ENCODE measurements at regions not wholly inside any gene's neighbourhood (a gene's known extent, or its start where the extent isn't known, plus 50 kb on each side); places are given as distances from the start of the nearest gene placed in this dataset.
A peak's percentile ranks its signal among the peaks of the same experiment; 100 is the strongest.

- intact Hi-C loops (cut with micrococcal nuclease; ENCODE audit: unreplicated experiment) = loop anchor here (5.0 to 10.0 kb wide), 3 partner anchors 48 to 291 kb away; no protein-coding TSS in a partner anchor
- no peak overlapping the region for H3K4me3 ChIP-seq (ENCODE audit: low read depth, low read length, poor library complexity, severe bottlenecking)
- no peaks in the 10 kb centered on the region for H3K27me3 ChIP-seq (replicated peaks; ENCODE audit: insufficient read depth, low read depth, low read length, poor library complexity)
- no peak for DNase-seq (ENCODE audit: low spot score)
- H3K36me3 ChIP-seq (ENCODE audit: insufficient read depth, low read length, poor library complexity, severe bottlenecking) = no peaks in the 10 kb centered on the region
- POLR2A ChIA-PET (ENCODE audit: low non-redundant PET) = no interaction called here
- CTCF ChIA-PET = no interaction called here
- TF ChIP-seq CTCF (conservative IDR thresholded peaks at IDR 0.05; ENCODE audit: low read depth, low read length) (no peak), EZH2 (IDR thresholded peaks at IDR 0.05; ENCODE audit: borderline replicate concordance, low read depth, low read length, poor library complexity, severe bottlenecking) (no peak)
- peaks cover 44% of the 10 kb centered on the region for H3K4me1 ChIP-seq (ENCODE audit: insufficient read depth, low read length, poor library complexity, severe bottlenecking)
- peak overlapping the region; percentile 97 for H3K27ac ChIP-seq (ENCODE audit: low read depth, low read length, poor library complexity, severe bottlenecking)
- BruUV-seq (replicated peaks) = no TSS peak
- H3K9me3 ChIP-seq (ENCODE audit: low read depth, low read length, poor library complexity, severe bottlenecking) = no peaks in the 10 kb centered on the region
Measured at GRCh38 chr18:57855551-57855950, 52.4 kb upstream of the ATP8B1 start.

- Histone ChIP-seq H3K27me3 (replicated peaks; ENCODE audit: insufficient read depth, low read depth, low read length, poor library complexity) (no peaks in the 10 kb centered on the region), H3K27ac (ENCODE audit: low read depth, low read length, poor library complexity, severe bottlenecking) (peak overlapping the region; percentile 97), H3K4me1 (ENCODE audit: insufficient read depth, low read length, poor library complexity, severe bottlenecking) (peaks cover 44% of the 10 kb centered on the region), H3K36me3 (ENCODE audit: insufficient read depth, low read length, poor library complexity, severe bottlenecking) (no peaks in the 10 kb centered on the region), H3K4me3 (ENCODE audit: low read depth, low read length, poor library complexity, severe bottlenecking) (no peak overlapping the region), H3K9me3 (ENCODE audit: low read depth, low read length, poor library complexity, severe bottlenecking) (peaks cover 6% of the 10 kb centered on the region)
- DNase-seq (ENCODE audit: low spot score) = no peak
- intact Hi-C loops (cut with micrococcal nuclease; ENCODE audit: unreplicated experiment) = loop anchor here (5.0 to 10.0 kb wide), 3 partner anchors 47 to 290 kb away; no protein-coding TSS in a partner anchor
- no TSS peak for BruUV-seq (replicated peaks)
- ChIA-PET POLR2A (ENCODE audit: low non-redundant PET) (interaction anchor here (0.8 kb wide), 1 partner anchor 68 kb away, joined by 4 read pairs; no protein-coding TSS in a partner anchor), CTCF (no interaction called here)
- no peak for TF ChIP-seq CTCF (conservative IDR thresholded peaks at IDR 0.05; ENCODE audit: low read depth, low read length)
- TF ChIP-seq EZH2 (IDR thresholded peaks at IDR 0.05; ENCODE audit: borderline replicate concordance, low read depth, low read length, poor library complexity, severe bottlenecking) = no peak
Measured at GRCh38 chr18:57854726-57855125, 51.6 kb upstream of the ATP8B1 start.

- CTCF ChIA-PET = no interaction called here
- BruUV-seq (replicated peaks) = no TSS peak
- Histone ChIP-seq H3K4me3 (ENCODE audit: low read depth, low read length, poor library complexity, severe bottlenecking) (no peak overlapping the region), H3K9me3 (ENCODE audit: low read depth, low read length, poor library complexity, severe bottlenecking) (peaks cover 7% of the 10 kb centered on the region), H3K36me3 (ENCODE audit: insufficient read depth, low read length, poor library complexity, severe bottlenecking) (no peaks in the 10 kb centered on the region), H3K4me1 (ENCODE audit: insufficient read depth, low read length, poor library complexity, severe bottlenecking) (peaks cover 44% of the 10 kb centered on the region), H3K27ac (ENCODE audit: low read depth, low read length, poor library complexity, severe bottlenecking) (peak overlapping the region; percentile 97), H3K27me3 (replicated peaks; ENCODE audit: insufficient read depth, low read depth, low read length, poor library complexity) (no peaks in the 10 kb centered on the region)
- intact Hi-C loops (cut with micrococcal nuclease; ENCODE audit: unreplicated experiment) = loop anchor here (10.0 kb wide), 1 partner anchor 289 kb away; no protein-coding TSS in a partner anchor
- no peak for DNase-seq (ENCODE audit: low spot score)
- POLR2A ChIA-PET (ENCODE audit: low non-redundant PET) = no interaction called here
- TF ChIP-seq EZH2 (IDR thresholded peaks at IDR 0.05; ENCODE audit: borderline replicate concordance, low read depth, low read length, poor library complexity, severe bottlenecking) (no peak), CTCF (conservative IDR thresholded peaks at IDR 0.05; ENCODE audit: low read depth, low read length) (no peak)
Measured at GRCh38 chr18:57853864-57854263, 50.7 kb upstream of the ATP8B1 start.

Measured in A673 (cell line).